C4-2B (cell line): ENCODE measurements at regions not wholly inside any gene's neighbourhood (a gene's known extent, or its start where the extent isn't known, plus 50 kb on each side); places are given as distances from the start of the nearest gene placed in this dataset.

ENCODE experiments used
- H3K27ac ChIP-seq: fragments of 450-650 bp; 2 replicates; pipeline ENCODE4 v1.5.1; 2017
- CTCF ChIP-seq: fragments of 450-650 bp; conservative IDR thresholded peaks from 2 replicates; pipeline ENCODE4 v1.5.1; 2017; ENCODE audit warnings: mild to moderate bottlenecking
- ZFX ChIP-seq: fragments of 450-650 bp; IDR thresholded peaks from 2 replicates; pipeline ENCODE4 v1.6.1; 2017

GRCh38 chr2:128605421-128605820, 286.8 kb upstream of the HS6ST1 start:
- no peak overlapping the region for H3K27ac ChIP-seq
- TF ChIP-seq ZFX (no peak), CTCF (no peak)

GRCh38 chr2:128605931-128606330, 287.3 kb upstream of the HS6ST1 start:
- no peak overlapping the region for H3K27ac ChIP-seq
- TF ChIP-seq ZFX: no peak
- TF ChIP-seq CTCF: no peak

- H3K27ac ChIP-seq: no peak overlapping the region
- no peak for TF ChIP-seq CTCF
- TF ChIP-seq ZFX: no peak
Observed at GRCh38 chr2:128606837-128607236, 288.2 kb upstream of the HS6ST1 start.

- TF ChIP-seq ZFX (no peak), CTCF (no peak)
Observed at GRCh38 chr2:128607440-128607839, 288.8 kb upstream of the HS6ST1 start.

GRCh38 chr2:128607911-128608506, 289.3 kb upstream of the HS6ST1 start:
- no peak overlapping the region for H3K27ac ChIP-seq
- TF ChIP-seq CTCF (no peak), ZFX (no peak)

More at GRCh38 chr2:128607440-128607839, 288.8 kb upstream of the HS6ST1 start:
- no peak overlapping the region for H3K27ac ChIP-seq

GRCh38 chr2:128608921-128609880, 290.5 kb upstream of the HS6ST1 start:
- TF ChIP-seq CTCF (no peak), ZFX (no peak)
- H3K27ac ChIP-seq: no peak overlapping the region

GRCh38 chr2:128610496-128610895, 291.8 kb upstream of the HS6ST1 start:
- no peak for TF ChIP-seq CTCF
- TF ChIP-seq ZFX: no peak
- H3K27ac ChIP-seq: no peak overlapping the region
